Tibial nerve (tissue), 4 donors: ENCODE measurements at regions not wholly inside any gene's neighbourhood (a gene's known extent, or its start where the extent isn't known, plus 50 kb on each side); places are given as distances from the start of the nearest gene placed in this dataset.

Source experiments
- CTCF ChIP-seq, 5 experiments: fragments of 200-600 bp in 3 of 5; fragments of 450-650 bp in 2 of 5; sonication (generic) in 3 of 5; IDR thresholded peaks; one replicate each; pipeline ENCODE4 v1.5.1; 2016 to 2019; ENCODE audit warnings: antibody characterized with exemption in 5 of 5, mild to moderate bottlenecking in 3 of 5, moderate library complexity in 2 of 5
- EP300 ChIP-seq, 2 donors: sonication (generic); formaldehyde crosslinking; IDR thresholded peaks; one replicate each; pipeline ENCODE4 v1.6.1; 2017; ENCODE audit warnings: antibody characterized with exemption in 2 of 2, mild to moderate bottlenecking in 1 of 2
- POLR2A ChIP-seq, 2 donors: fragments of 450-650 bp; IDR thresholded peaks; one replicate each; pipeline ENCODE4 v1.6.1; 2017; ENCODE audit warnings: antibody characterized with exemption in 2 of 2, mild to moderate bottlenecking in 2 of 2, moderate library complexity in 2 of 2

GRCh38 chr2:9757501-9758264, 85.6 kb upstream of the TAF1B start:
- TF ChIP-seq CTCF (IDR thresholded peaks at IDR 0.05) (no peak), POLR2A (IDR thresholded peaks at IDR 0.05) (no peak), EP300 (IDR thresholded peaks at IDR 0.05) (no peak)
